Neural cell (in vitro differentiated cells): ENCODE measurements at regions not wholly inside any gene's neighbourhood (a gene's known extent, or its start where the extent isn't known, plus 50 kb on each side); places are given as distances from the start of the nearest gene placed in this dataset.

Source experiments
- H2AFZ ChIP-seq: fragments of 200-600, 300-800 bp; sonication (generic), shearing (Covaris generic); 2 replicates; pipeline ENCODE4 v1.6.0; 2014; ENCODE audit warnings: low read depth, mild to moderate bottlenecking, antibody characterized with exemption, low read length, moderate library complexity
- H3F3A ChIP-seq: fragments of 200-600 bp; shearing (Covaris generic); 2 replicates; pipeline ENCODE4 v1.6.1; 2016; ENCODE audit warnings: mild to moderate bottlenecking, moderate library complexity, mixed read lengths, antibody characterized with exemption, low read length; ENCODE audit not compliant: insufficient read depth, poor library complexity, severe bottlenecking
- H3K27ac ChIP-seq: fragments of 200-600, 300-800 bp; sonication (generic), shearing (Covaris generic); 2 replicates; pipeline ENCODE4 v1.5.1; 2014; ENCODE audit warnings: mild to moderate bottlenecking, low read length, moderate library complexity
- H3K27me3 ChIP-seq: fragments of 300-800, 200-600 bp; sonication (generic), shearing (Covaris generic); 2 replicates; pipeline ENCODE4 v1.6.0; 2014; ENCODE audit warnings: mild to moderate bottlenecking, low read depth, low read length, moderate library complexity; ENCODE audit not compliant: insufficient read depth
- H3K36me3 ChIP-seq: fragments of 300-800, 200-600 bp; sonication (generic), shearing (Covaris generic); 2 replicates; pipeline ENCODE4 v1.5.1; 2014; ENCODE audit warnings: mild to moderate bottlenecking, antibody characterized with exemption, low read length, moderate library complexity; ENCODE audit not compliant: insufficient read depth
- H3K4me2 ChIP-seq: fragments of 300-800, 200-600 bp; sonication (generic), shearing (Covaris generic); 2 replicates; pipeline ENCODE4 v1.6.0; 2014; ENCODE audit warnings: mild to moderate bottlenecking, low read length
- H3K4me3 ChIP-seq: fragments of 300-800, 200-600 bp; sonication (generic), shearing (Covaris generic); 2 replicates; pipeline ENCODE4 v1.5.1; 2014; ENCODE audit warnings: mild to moderate bottlenecking, low read length, moderate library complexity
- H3K79me2 ChIP-seq: fragments of 200-600 bp; shearing (Covaris generic); replicated peaks from 2 replicates; pipeline ENCODE4 v1.6.0; 2014; ENCODE audit warnings: mild to moderate bottlenecking, low read length, moderate library complexity; ENCODE audit not compliant: insufficient read depth
- H3K9ac ChIP-seq: fragments of 300-800, 200-600 bp; sonication (generic), shearing (Covaris generic); 2 replicates; pipeline ENCODE4 v1.6.1; 2016; ENCODE audit warnings: mild to moderate bottlenecking, low read length, mixed read lengths
- H3K9me2 ChIP-seq: fragments of 200-600 bp; shearing (Covaris generic); 2 replicates; pipeline ENCODE4 v1.6.1; 2016; ENCODE audit warnings: mild to moderate bottlenecking, low read length, mixed read lengths; ENCODE audit not compliant: insufficient read depth
- H3K9me3 ChIP-seq: fragments of 200-600, 300-800 bp; sonication (generic), shearing (Covaris generic); 2 replicates; pipeline ENCODE4 v1.6.1; 2016; ENCODE audit warnings: mild to moderate bottlenecking, mixed run types, low read length, moderate library complexity, mixed read lengths
- H4K20me1 ChIP-seq: fragments of 200-600 bp; shearing (Covaris generic); 2 replicates; pipeline ENCODE4 v1.6.1; 2016; ENCODE audit warnings: mild to moderate bottlenecking, mixed run types; ENCODE audit not compliant: insufficient read depth
- CTCF ChIP-seq: fragments of 450-650 bp; IDR thresholded peaks from 2 replicates; pipeline ENCODE4 v1.5.1; 2014; ENCODE audit warnings: antibody characterized with exemption, mild to moderate bottlenecking, moderate library complexity; ENCODE audit not compliant: poor library complexity, severe bottlenecking
- EP300 ChIP-seq: fragments of 450-650 bp; conservative IDR thresholded peaks from 2 replicates; pipeline ENCODE4 v1.6.1; 2014; ENCODE audit warnings: antibody characterized with exemption, mild to moderate bottlenecking, moderate library complexity; ENCODE audit not compliant: poor library complexity, severe bottlenecking
- EZH2 ChIP-seq: fragments of 200-600, 300-800 bp; shearing (Covaris generic), sonication (generic); IDR thresholded peaks from 2 replicates; pipeline ENCODE4 v1.6.1; 2014; ENCODE audit warnings: antibody characterized with exemption, low read length, borderline replicate concordance, mild to moderate bottlenecking; ENCODE audit not compliant: insufficient read depth, poor library complexity, severe bottlenecking
- MXI1 ChIP-seq: fragments of 450-650 bp; conservative IDR thresholded peaks from 2 replicates; pipeline ENCODE4 v1.6.1; 2014; ENCODE audit warnings: antibody characterized with exemption, mild to moderate bottlenecking; ENCODE audit not compliant: poor library complexity, severe bottlenecking
- POLR2AphosphoS5 ChIP-seq: IDR thresholded peaks from 2 replicates; pipeline ENCODE4 v1.6.1; 2012
- RAD21 ChIP-seq: fragments of 450-650 bp; conservative IDR thresholded peaks from 2 replicates; pipeline ENCODE4 v1.6.1; 2014; ENCODE audit warnings: antibody characterized with exemption, mild to moderate bottlenecking, moderate library complexity
- REST ChIP-seq: IDR thresholded peaks from 2 replicates; pipeline ENCODE4 v1.6.1; 2012; ENCODE audit warnings: borderline replicate concordance
- SMC3 ChIP-seq: fragments of 450-650 bp; conservative IDR thresholded peaks from 2 replicates; pipeline ENCODE4 v1.6.1; 2014; ENCODE audit warnings: antibody characterized with exemption, mild to moderate bottlenecking, moderate library complexity; ENCODE audit not compliant: poor library complexity
- TAF1 ChIP-seq: IDR thresholded peaks from 2 replicates; pipeline ENCODE4 v1.6.1; 2012; ENCODE audit warnings: low read depth

GRCh38 chr3:124223853-124224252 lies 231.9 kb upstream of the ROPN1 start:
- TF ChIP-seq TAF1 (no peak), SMC3 (no peak), RAD21 (no peak), CTCF (no peak), REST (no peak), POLR2AphosphoS5 (no peak), EP300 (no peak), MXI1 (no peak), EZH2 (no peak)
- peaks cover 23% of the 10 kb centered on the region for H3K79me2 ChIP-seq
- no peaks in the 10 kb centered on the region for H3K9me3 ChIP-seq
- H3K36me3 ChIP-seq = no peaks in the 10 kb centered on the region
- H2AFZ ChIP-seq = no peak overlapping the region
- H3K9me2 ChIP-seq = no peaks in the 10 kb centered on the region
- H3K4me3 ChIP-seq = no peak overlapping the region
- no peaks in the 10 kb centered on the region for H4K20me1 ChIP-seq
- H3K4me2 ChIP-seq = no peak overlapping the region
- no peaks in the 10 kb centered on the region for H3F3A ChIP-seq
- no peak overlapping the region for H3K9ac ChIP-seq
- H3K27ac ChIP-seq = no peak overlapping the region
- no peaks in the 10 kb centered on the region for H3K27me3 ChIP-seq

- Histone ChIP-seq H3K27me3 (no peaks in the 10 kb centered on the region), H2AFZ (no peak overlapping the region), H3F3A (no peaks in the 10 kb centered on the region), H3K9me3 (no peaks in the 10 kb centered on the region), H3K4me3 (no peak overlapping the region), H4K20me1 (no peaks in the 10 kb centered on the region), H3K27ac (no peak overlapping the region), H3K4me2 (no peak overlapping the region), H3K79me2 (peaks cover 21% of the 10 kb centered on the region), H3K9ac (no peak overlapping the region), H3K9me2 (no peaks in the 10 kb centered on the region), H3K36me3 (no peaks in the 10 kb centered on the region)
- no peak for TF ChIP-seq MXI1
- TF ChIP-seq CTCF = no peak
- TF ChIP-seq REST = no peak
- TF ChIP-seq SMC3 = no peak
- no peak for TF ChIP-seq EZH2
- no peak for TF ChIP-seq EP300
- no peak for TF ChIP-seq POLR2AphosphoS5
- no peak for TF ChIP-seq RAD21
- no peak for TF ChIP-seq TAF1
Measured at GRCh38 chr3:124227150-124227630, 235.3 kb upstream of the ROPN1 start.
